Adrenal gland (tissue), 9 donors: ENCODE measurements at regions not wholly inside any gene's neighbourhood (a gene's known extent, or its start where the extent isn't known, plus 50 kb on each side); places are given as distances from the start of the nearest gene placed in this dataset.

ENCODE experiments used
- DNase-seq, 7 donors: peaks; one replicate each; pipeline ENCODE4 v3.0.0-alpha.2; 2019 to 2020
- H3K27ac ChIP-seq, 5 donors: fragments of 200-600 bp; sonication (generic) in 4 of 5; 1 replicate in 3 of 5; 2 replicates in 2 of 5; pipeline versions ENCODE4 v1.5.1 to v1.8.0; 2016 to 2020; ENCODE audit warnings: mild to moderate bottlenecking in 1 of 5
- H3K27me3 ChIP-seq: fragments of 200-600 bp; 2 replicates; pipeline ENCODE4 v1.8.0; 2021
- H3K36me3 ChIP-seq, 2 donors: fragments of 200-600 bp; replicated peaks in 1 of 2; 1 replicate in 1 of 2; 2 replicates in 1 of 2; pipeline versions ENCODE4 v1.5.1 to v1.8.0; 2018 to 2022
- H3K4me1 ChIP-seq, 2 donors: fragments of 200-600 bp; replicated peaks in 1 of 2; 1 replicate in 1 of 2; 2 replicates in 1 of 2; pipeline versions ENCODE4 v1.5.1 to v1.8.0; 2018 to 2021
- H3K4me3 ChIP-seq, 4 donors: fragments of 200-600 bp; sonication (generic) in 3 of 4; one replicate each; pipeline ENCODE4 v1.5.1; 2016 to 2018
- H3K9me3 ChIP-seq, 3 donors: fragments of 200-600 bp; sonication (generic) in 1 of 3; replicated peaks in 1 of 3; 1 replicate in 2 of 3; 2 replicates in 1 of 3; pipeline versions ENCODE4 v1.5.1 to v1.8.0; 2016 to 2021
- CTCF ChIP-seq, 6 experiments: fragments of 450-650 bp in 4 of 6; fragments of 200-600 bp in 2 of 6; sonication (generic) in 1 of 6; IDR thresholded peaks; 1 replicate in 5 of 6; 2 replicates in 1 of 6; pipeline versions ENCODE4 v1.5.1 to v1.8.0; 2016 to 2021; ENCODE audit warnings: antibody characterized with exemption in 6 of 6, mild to moderate bottlenecking in 2 of 6, moderate library complexity in 1 of 6
- POLR2A ChIP-seq, 2 donors: fragments of 450-650 bp; IDR thresholded peaks; one replicate each; pipeline ENCODE4 v1.6.1; 2017; ENCODE audit warnings: antibody characterized with exemption in 2 of 2, mild to moderate bottlenecking in 2 of 2, moderate library complexity in 1 of 2
- WGBS, 4 donors: extraction: QIAGEN DNeasy Blood & Tissue Kit in 2 of 4; methylation state at CpG; one replicate each; pipeline versions ENCODE4 v1.1.5 to v1.1.7; 2013 to 2017; 5-methylcytosine and 5-hydroxymethylcytosine counted together
- intact Hi-C, 2 donors: fragments of 100-400 bp; cut with DNase I; formaldehyde crosslinking; loops; one replicate each; pipeline versions ENCODE4 v1.14.1 to v1.15.0; 2022 to 2023
- donor health status: healthy with polysubstance abuse.
- donor health status: Bipolar disorder and iron deficiency.
- donor health status: DM: yes; HTN: yes; CAD: no.
- donor health status: DM: no; HTN: no; CAD: no.
- donor health status: DM: no; HTN: no; CAD: no.

- no peaks in the 10 kb centered on the region for H3K4me1 ChIP-seq
- no peak overlapping the region for H3K4me3 ChIP-seq
- no peak overlapping the region for H3K27ac ChIP-seq
- TF ChIP-seq CTCF (IDR thresholded peaks at IDR 0.05) (no peak), POLR2A (IDR thresholded peaks at IDR 0.05) (no peak)
- H3K9me3 ChIP-seq, result peaks cover 0 to 5% (median 0%) of the 10 kb centered on the region in 3 donors
- WGBS, 4 donors, result 52 to 76% (median 65%) methylated on average over 3 of the region's 3 CpGs
- H3K27me3 ChIP-seq, result peaks cover 3% of the 10 kb centered on the region
- no peaks in the 10 kb centered on the region for H3K36me3 ChIP-seq
- intact Hi-C loops, result no loop called here
- DNase-seq, result no peak
Observed at GRCh38 chr17:5951912-5952311, 118.3 kb upstream of the WSCD1 start.

GRCh38 chr17:5952518-5952917 lies 117.7 kb upstream of the WSCD1 start:
- DNase-seq, result no peak
- Histone ChIP-seq H3K4me1 (no peaks in the 10 kb centered on the region), H3K36me3 (no peaks in the 10 kb centered on the region), H3K4me3 (no peak overlapping the region), H3K9me3 (peaks cover 0 to 5% (median 0%) of the 10 kb centered on the region in 3 donors), H3K27ac (no peak overlapping the region), H3K27me3 (peaks cover 3% of the 10 kb centered on the region)
- WGBS, 4 donors, result 66 to 82% (median 75%) methylated on average over 4 of the region's 4 CpGs
- intact Hi-C loops, result no loop called here
- TF ChIP-seq CTCF (IDR thresholded peaks at IDR 0.05) (no peak), POLR2A (IDR thresholded peaks at IDR 0.05) (no peak)

- TF ChIP-seq POLR2A (IDR thresholded peaks at IDR 0.05) (no peak), CTCF (IDR thresholded peaks at IDR 0.05) (no peak)
- Histone ChIP-seq H3K4me3 (no peak overlapping the region), H3K36me3 (no peaks in the 10 kb centered on the region), H3K9me3 (peaks cover 0 to 5% (median 0%) of the 10 kb centered on the region in 3 donors), H3K27ac (no peak overlapping the region), H3K27me3 (no peaks in the 10 kb centered on the region), H3K4me1 (no peaks in the 10 kb centered on the region)
- intact Hi-C loops, result no loop called here
- DNase-seq, result no peak
- WGBS, 4 donors, result 64 to 88% (median 74%) methylated on average over 1 to 2 of the region's 2 CpGs
Observed at GRCh38 chr17:5955764-5956163, 114.4 kb upstream of the WSCD1 start.

- intact Hi-C loops, result no loop called here
- peaks cover 0 to 5% (median 0%) of the 10 kb centered on the region in 3 donors for H3K9me3 ChIP-seq
- no peak for TF ChIP-seq CTCF (IDR thresholded peaks at IDR 0.05)
- TF ChIP-seq POLR2A (IDR thresholded peaks at IDR 0.05), result no peak
- H3K27ac ChIP-seq, result no peak overlapping the region
- WGBS, 4 donors, result 73 to 96% (median 79%) methylated on average over 4 of the region's 4 CpGs
- no peak for DNase-seq
- no peaks in the 10 kb centered on the region for H3K4me1 ChIP-seq
- H3K36me3 ChIP-seq, result no peaks in the 10 kb centered on the region
- H3K4me3 ChIP-seq, result no peak overlapping the region
- H3K27me3 ChIP-seq, result no peaks in the 10 kb centered on the region
Observed at GRCh38 chr17:5958850-5959249, 111.3 kb upstream of the WSCD1 start.
